ENCODE measurements at regions not wholly inside any gene's neighbourhood (a gene's known extent, or its start where the extent isn't known, plus 50 kb on each side); places are given as distances from the start of the nearest gene placed in this dataset.

GRCh38 chr9:119652931-119653330 is 283.7 kb upstream of the BRINP1 start:
- H3K56ac ChIP-seq (ENCODE audit: insufficient read length, low read depth, low read length) = no peak overlapping the region
- Mint-ChIP-seq H3K27ac (no peak overlapping the region), H3K4me3 (no peak overlapping the region), H3K4me1 (no peaks in the 10 kb centered on the region), H3K9me3 (no peaks in the 10 kb centered on the region), H3K36me3 (ENCODE audit: insufficient read depth in 1 of 3, low read depth in 3 of 3) (no peaks in the 10 kb centered on the region), H3K27me3 (ENCODE audit: low read depth) (no peaks in the 10 kb centered on the region)
- no peak overlapping the region for H3T11ph ChIP-seq (ENCODE audit: low read length)
- no peaks in the 10 kb centered on the region for H3K9me3 ChIP-seq (ENCODE audit: control insufficient read depth, low read depth, low read length)
- WGBS (ENCODE audit: extremely low coverage, insufficient read length, low lambda C conversion rate) = no CpG with 5 or more reads among the region's 5 CpGs
- H2BK15ac ChIP-seq (ENCODE audit: low read depth, low read length) = no peak overlapping the region
- no peak overlapping the region for H4K91ac ChIP-seq (ENCODE audit: insufficient read length, low read depth, low read length)
- H2BK5ac ChIP-seq (ENCODE audit: insufficient read length, low read length) = no peak overlapping the region
- no peak overlapping the region for H2AFZ ChIP-seq (ENCODE audit: low read length)
- no peak overlapping the region for H2BK12ac ChIP-seq (ENCODE audit: insufficient read length, low read depth, low read length)
- H3K4me2 ChIP-seq (ENCODE audit: insufficient read depth, insufficient read length, low read length) = no peak overlapping the region
- no peaks in the 10 kb centered on the region for H3K23me2 ChIP-seq (ENCODE audit: insufficient read length, low read depth, low read length, poor library complexity, severe bottlenecking)
- no peak overlapping the region for H2BK120ac ChIP-seq (ENCODE audit: low read depth, low read length, poor library complexity, severe bottlenecking)
- no peak overlapping the region for H2BK20ac ChIP-seq (ENCODE audit: low read depth, low read length, poor library complexity, severe bottlenecking)
- H3K23ac ChIP-seq (ENCODE audit: insufficient read length, low read depth, low read length) = no peak overlapping the region
- H4K5ac ChIP-seq (ENCODE audit: insufficient read length, low read depth, low read length) = no peak overlapping the region
- H3K27ac ChIP-seq (ENCODE audit: insufficient read length, low read depth, low read length) = no peak overlapping the region
- H3K27me3 ChIP-seq (ENCODE audit: insufficient read depth, low read length) = no peaks in the 10 kb centered on the region
- H3K9ac ChIP-seq (ENCODE audit: extremely low read depth, insufficient read length, low read length) = no peak overlapping the region
- H4K8ac ChIP-seq (replicated peaks; ENCODE audit: insufficient read length, low read depth, low read length) = no peak overlapping the region
- no peak overlapping the region for H3K14ac ChIP-seq (ENCODE audit: insufficient read depth, low read length)
- no peak overlapping the region for H2AK5ac ChIP-seq (ENCODE audit: insufficient read length, low read length)
- H3K79me1 ChIP-seq (ENCODE audit: insufficient read depth, low read depth, low read length, poor library complexity, severe bottlenecking) = no peaks in the 10 kb centered on the region
- H3K18ac ChIP-seq (ENCODE audit: insufficient read length, low read depth, low read length) = no peak overlapping the region
- H3K4me1 ChIP-seq (ENCODE audit: insufficient read depth, low read length) = no peaks in the 10 kb centered on the region
- DNase-seq = no peak
- no peaks in the 10 kb centered on the region for H3K79me2 ChIP-seq (ENCODE audit: insufficient read depth, low read length)
- TF ChIP-seq CTCF (conservative IDR thresholded peaks at IDR 0.05) = no peak
- H4K20me1 ChIP-seq (ENCODE audit: control insufficient read depth, insufficient read depth, insufficient read length) = no peaks in the 10 kb centered on the region
- no peak overlapping the region for H3K4ac ChIP-seq (ENCODE audit: low read depth, low read length)

Measured in H9 (cell line).